ENCODE measurements at regions not wholly inside any gene's neighbourhood (a gene's known extent, or its start where the extent isn't known, plus 50 kb on each side); places are given as distances from the start of the nearest gene placed in this dataset.

GRCh38 chr7:113446791-113447190 lies 328.4 kb upstream of the SMIM30 start:
- no peak for DNase-seq (ENCODE audit: low read depth)
- H3K4me3 ChIP-seq (ENCODE audit: control insufficient read depth, low read depth, low read length): no peak overlapping the region
- TF ChIP-seq CTCF (IDR thresholded peaks at IDR 0.05; ENCODE audit: control insufficient read depth, insufficient read depth, low read depth, low read length, missing control alignments): no peak

GRCh38 chr7:113446391-113446790 lies 328.0 kb upstream of the SMIM30 start:
- no peak for DNase-seq (ENCODE audit: low read depth)
- no peak overlapping the region for H3K4me3 ChIP-seq (ENCODE audit: control insufficient read depth, low read depth, low read length)
- no peak for TF ChIP-seq CTCF (IDR thresholded peaks at IDR 0.05; ENCODE audit: control insufficient read depth, insufficient read depth, low read depth, low read length, missing control alignments)

- H3K4me3 ChIP-seq (ENCODE audit: control insufficient read depth, low read depth, low read length): no peak overlapping the region
- DNase-seq (ENCODE audit: low read depth): no peak
- TF ChIP-seq CTCF (IDR thresholded peaks at IDR 0.05; ENCODE audit: control insufficient read depth, insufficient read depth, low read depth, low read length, missing control alignments): no peak
Measured at GRCh38 chr7:113444261-113444660, 325.9 kb upstream of the SMIM30 start.

- no peak for DNase-seq (ENCODE audit: low read depth)
- TF ChIP-seq CTCF (IDR thresholded peaks at IDR 0.05; ENCODE audit: control insufficient read depth, insufficient read depth, low read depth, low read length, missing control alignments): no peak
- no peak overlapping the region for H3K4me3 ChIP-seq (ENCODE audit: control insufficient read depth, low read depth, low read length)
Measured at GRCh38 chr7:113440173-113440572, 321.8 kb upstream of the SMIM30 start.

- H3K4me3 ChIP-seq (ENCODE audit: control insufficient read depth, low read depth, low read length): no peak overlapping the region
- no peak for DNase-seq (ENCODE audit: low read depth)
- no peak for TF ChIP-seq CTCF (IDR thresholded peaks at IDR 0.05; ENCODE audit: control insufficient read depth, insufficient read depth, low read depth, low read length, missing control alignments)
Measured at GRCh38 chr7:113431406-113431805, 313.1 kb upstream of the SMIM30 start.

GRCh38 chr7:113424185-113424817 lies 305.9 kb upstream of the SMIM30 start:
- TF ChIP-seq CTCF (IDR thresholded peaks at IDR 0.05; ENCODE audit: control insufficient read depth, insufficient read depth, low read depth, low read length, missing control alignments): no peak
- H3K4me3 ChIP-seq (ENCODE audit: control insufficient read depth, low read depth, low read length): no peak overlapping the region
- no peak for DNase-seq (ENCODE audit: low read depth)
